ENCODE measurements at regions not wholly inside any gene's neighbourhood (a gene's known extent, or its start where the extent isn't known, plus 50 kb on each side); places are given as distances from the start of the nearest gene placed in this dataset.
A peak's percentile ranks its signal among the peaks of the same experiment; 100 is the strongest.

DNA sequence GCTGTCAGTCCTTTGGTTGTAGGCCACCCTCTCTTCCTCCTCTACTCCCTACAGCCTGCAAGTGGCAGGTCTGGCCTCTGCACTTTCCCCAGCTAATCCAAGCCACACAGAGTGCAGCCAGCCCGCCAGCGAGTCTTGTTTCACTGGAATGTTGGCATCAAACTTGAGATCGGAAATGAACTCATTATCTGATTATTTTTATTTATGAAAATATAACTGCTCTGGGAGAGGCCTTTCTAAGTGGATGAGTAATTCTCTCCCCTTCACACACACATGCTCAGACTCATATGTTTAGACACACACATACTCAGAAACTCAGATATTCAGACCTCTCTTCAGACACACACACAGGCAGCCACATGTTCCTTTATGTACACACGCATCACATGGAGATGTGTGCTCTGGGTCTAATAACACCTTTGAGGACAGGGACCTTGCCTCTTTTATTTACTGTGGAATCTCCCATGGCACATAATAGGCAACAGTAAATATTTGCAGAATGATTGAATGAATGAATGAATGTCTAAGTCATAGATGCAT is 151.3 kb downstream of the ZFP36L2 start:
- TF ChIP-seq, protein P1, sequence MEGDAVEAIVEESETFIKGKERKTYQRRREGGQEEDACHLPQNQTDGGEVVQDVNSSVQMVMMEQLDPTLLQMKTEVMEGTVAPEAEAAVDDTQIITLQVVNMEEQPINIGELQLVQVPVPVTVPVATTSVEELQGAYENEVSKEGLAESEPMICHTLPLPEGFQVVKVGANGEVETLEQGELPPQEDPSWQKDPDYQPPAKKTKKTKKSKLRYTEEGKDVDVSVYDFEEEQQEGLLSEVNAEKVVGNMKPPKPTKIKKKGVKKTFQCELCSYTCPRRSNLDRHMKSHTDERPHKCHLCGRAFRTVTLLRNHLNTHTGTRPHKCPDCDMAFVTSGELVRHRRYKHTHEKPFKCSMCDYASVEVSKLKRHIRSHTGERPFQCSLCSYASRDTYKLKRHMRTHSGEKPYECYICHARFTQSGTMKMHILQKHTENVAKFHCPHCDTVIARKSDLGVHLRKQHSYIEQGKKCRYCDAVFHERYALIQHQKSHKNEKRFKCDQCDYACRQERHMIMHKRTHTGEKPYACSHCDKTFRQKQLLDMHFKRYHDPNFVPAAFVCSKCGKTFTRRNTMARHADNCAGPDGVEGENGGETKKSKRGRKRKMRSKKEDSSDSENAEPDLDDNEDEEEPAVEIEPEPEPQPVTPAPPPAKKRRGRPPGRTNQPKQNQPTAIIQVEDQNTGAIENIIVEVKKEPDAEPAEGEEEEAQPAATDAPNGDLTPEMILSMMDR (IDR thresholded peaks at IDR 0.05 in 4 of 5, conservative IDR thresholded peaks at IDR 0.05 in 1 of 5) = peak in 2 of 5 experiments; percentile 20 to 28
- no peak for TF ChIP-seq POLR2A (IDR thresholded peaks at IDR 0.05)

Data from gastrocnemius medialis (tissue), 4 donors.